ENCODE measurements at regions not wholly inside any gene's neighbourhood (a gene's known extent, or its start where the extent isn't known, plus 50 kb on each side); places are given as distances from the start of the nearest gene placed in this dataset.

GRCh38 chr2:38430597-38431207 lies 53.6 kb upstream of the ATL2 start:
- no peak for TF ChIP-seq CTCF (IDR thresholded peaks at IDR 0.05)
- TF ChIP-seq POLR2A (IDR thresholded peaks at IDR 0.05) = no peak

Data from sigmoid colon (tissue), 3 donors.